ENCODE measurements at regions not wholly inside any gene's neighbourhood (a gene's known extent, or its start where the extent isn't known, plus 50 kb on each side); places are given as distances from the start of the nearest gene placed in this dataset.

DNA sequence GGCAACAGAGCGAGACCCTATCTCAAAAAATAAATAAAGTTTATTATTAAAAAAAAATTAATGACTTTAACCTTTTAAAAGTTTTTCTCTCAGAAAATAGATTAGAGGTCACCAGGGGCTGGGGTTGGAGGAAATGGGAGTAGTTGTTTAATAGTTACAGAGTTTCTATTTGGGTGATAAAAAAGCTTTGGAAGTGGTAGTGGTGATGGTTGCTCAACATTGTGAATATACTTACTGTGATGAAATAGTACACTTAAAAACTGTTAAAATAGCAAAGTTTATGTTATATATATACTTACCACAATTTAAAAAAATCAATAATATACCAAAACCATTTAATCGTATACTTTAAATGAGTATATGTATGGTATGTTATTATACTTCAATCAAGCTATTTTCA lies 59.6 kb downstream of the ARL6IP4 start:
- no peak for DNase-seq

GRCh38 chr12:123038966-123039365 lies 58.5 kb downstream of the ARL6IP4 start:
- DNase-seq: no peak

- DNase-seq: no peak
These were observed 58.0 kb downstream of the ARL6IP4 start for GRCh38 chr12:123038486-123038885.

DNA sequence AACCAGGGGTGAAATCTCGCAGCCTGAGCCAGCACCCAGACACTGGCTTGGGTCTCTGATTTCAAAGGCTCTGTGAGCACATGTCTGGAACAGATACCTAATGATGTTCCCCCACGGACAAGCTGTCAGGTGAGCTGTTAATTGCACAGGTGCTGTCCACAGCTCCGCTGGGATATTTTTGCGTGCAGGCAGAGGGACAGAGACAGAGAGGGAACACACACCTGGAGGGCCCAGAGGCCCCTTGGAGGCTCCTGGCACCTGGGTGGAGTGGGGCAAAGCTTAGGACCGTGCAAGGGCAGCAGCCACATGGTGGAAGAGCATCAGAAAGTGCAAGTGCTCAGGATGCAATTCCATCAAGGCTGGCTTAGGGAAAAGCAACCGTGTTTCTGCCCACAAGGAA lies 57.3 kb downstream of the ARL6IP4 start:
- no peak for DNase-seq

GRCh38 chr12:123036466-123037285 lies 56.2 kb downstream of the ARL6IP4 start:
- DNase-seq: no peak

DNA sequence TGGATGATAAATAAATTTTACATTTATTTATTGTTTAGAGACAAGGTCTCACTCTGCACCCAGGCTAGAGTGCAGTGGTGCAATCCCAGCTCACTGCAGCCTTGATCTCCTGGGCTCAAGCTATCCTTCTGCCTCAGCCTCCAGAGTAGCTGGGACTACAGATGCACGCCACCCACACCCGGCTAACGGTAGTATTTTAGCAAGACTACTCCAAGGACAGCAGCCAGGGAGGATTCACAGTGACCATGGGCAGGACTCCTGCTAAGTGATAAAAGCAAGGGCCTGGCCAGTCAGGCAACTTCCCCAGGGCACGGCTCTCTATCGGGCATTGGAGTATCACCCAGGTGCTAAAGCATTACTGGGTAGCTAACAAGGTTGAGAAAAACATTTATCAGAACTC lies 55.4 kb downstream of the ARL6IP4 start:
- DNase-seq: no peak

GRCh38 chr12:123034865-123035264 lies 54.4 kb downstream of the ARL6IP4 start:
- DNase-seq: no peak

- DNase-seq: no peak
These were observed 53.6 kb downstream of the ARL6IP4 start for GRCh38 chr12:123034022-123034541.

- no peak for DNase-seq
These were observed 53.0 kb downstream of the ARL6IP4 start for GRCh38 chr12:123033392-123034021.

GRCh38 chr12:123032736-123033391 lies 52.4 kb downstream of the ARL6IP4 start:
- DNase-seq: no peak
